Naive thymus-derived CD4-positive, alpha-beta T cell (primary cell): ENCODE measurements at regions not wholly inside any gene's neighbourhood (a gene's known extent, or its start where the extent isn't known, plus 50 kb on each side); places are given as distances from the start of the nearest gene placed in this dataset.

Experiments used
- ATAC-seq: fragments of 150-1000 bp; cut with Tn5 transposase; 2 replicates; pipeline ENCODE4 v1.10.0; 2021; ENCODE audit warnings: mild to moderate bottlenecking, moderate library complexity
- CTCF ChIA-PET: fragments of 350-600 bp; sonication (Branson Sonifier 250); formaldehyde crosslinking; loops from one replicate; lab custom pipeline; 2021; ENCODE audit warnings: antibody characterized with exemption; lab: Charles Lee
- POLR2A ChIA-PET: fragments of 350-600 bp; sonication (Branson Sonifier 250); formaldehyde crosslinking; loops from one replicate; lab custom pipeline; 2021; ENCODE audit warnings: antibody characterized with exemption, inconsistent platforms; lab: Charles Lee
- DNase-seq, 9 donors: peaks; one replicate each; pipeline versions ENCODE4 v3.0.0 to v3.0.0-alpha.2; 2020 to 2022; ENCODE audit warnings: mixed read lengths in 1 of 9
- H3K27ac ChIP-seq: one replicate; pipeline ENCODE4 v1.7.0; 2013; ENCODE audit warnings: mild to moderate bottlenecking, low read depth, low read length, moderate library complexity
- H3K27me3 ChIP-seq, 2 donors: one replicate each; pipeline ENCODE4 v1.7.0; 2013; ENCODE audit warnings: low read length in 2 of 2, mild to moderate bottlenecking in 2 of 2, moderate library complexity in 2 of 2; ENCODE audit not compliant: control insufficient read depth in 2 of 2, insufficient read depth in 2 of 2
- H3K36me3 ChIP-seq, 3 experiments: 1 replicate in 2 of 3; 2 replicates in 1 of 3; pipeline ENCODE4 v1.7.0; 2013; ENCODE audit warnings: low read length in 3 of 3, mild to moderate bottlenecking in 3 of 3, moderate library complexity in 1 of 3; ENCODE audit not compliant: insufficient read depth in 3 of 3, control insufficient read depth in 2 of 3
- H3K4me1 ChIP-seq, 2 donors: one replicate each; pipeline ENCODE4 v1.7.0; 2013; ENCODE audit warnings: low read length in 2 of 2, mild to moderate bottlenecking in 2 of 2, moderate library complexity in 1 of 2; ENCODE audit not compliant: control insufficient read depth in 2 of 2, insufficient read depth in 2 of 2
- H3K4me3 ChIP-seq: 2 replicates; pipeline ENCODE4 v1.7.0; 2013; ENCODE audit warnings: mild to moderate bottlenecking, low read length
- H3K9me3 ChIP-seq, 3 experiments: 1 replicate in 2 of 3; 2 replicates in 1 of 3; pipeline ENCODE4 v1.7.0; 2013; ENCODE audit warnings: low read length in 3 of 3; ENCODE audit not compliant: control insufficient read depth in 2 of 3
- H3K27ac Mint-ChIP-seq, 9 donors: one replicate each; pipeline ENCODE4 v1.8.0; 2020 to 2022; ENCODE audit warnings: mixed read lengths in 9 of 9, mild to moderate bottlenecking in 8 of 9, moderate library complexity in 5 of 9, inconsistent platforms in 2 of 9
- H3K27me3 Mint-ChIP-seq, 5 donors: one replicate each; pipeline ENCODE4 v1.8.0; 2021 to 2022; ENCODE audit warnings: mixed read lengths in 5 of 5, mild to moderate bottlenecking in 1 of 5
- H3K36me3 Mint-ChIP-seq, 5 donors: one replicate each; pipeline ENCODE4 v1.8.0; 2020 to 2022; ENCODE audit warnings: mixed read lengths in 5 of 5, mild to moderate bottlenecking in 3 of 5, inconsistent platforms in 1 of 5
- H3K4me1 Mint-ChIP-seq, 7 donors: one replicate each; pipeline ENCODE4 v1.8.0; 2020 to 2022; ENCODE audit warnings: mixed read lengths in 7 of 7, mild to moderate bottlenecking in 3 of 7, inconsistent platforms in 1 of 7
- H3K4me3 Mint-ChIP-seq, 10 donors: one replicate each; pipeline ENCODE4 v1.8.0; 2020 to 2022; ENCODE audit warnings: mild to moderate bottlenecking in 10 of 10, mixed read lengths in 10 of 10, moderate library complexity in 6 of 10, inconsistent platforms in 2 of 10
- H3K9me3 Mint-ChIP-seq, 11 donors: one replicate each; pipeline ENCODE4 v1.8.0; 2020 to 2022; ENCODE audit warnings: mixed read lengths in 11 of 11, mild to moderate bottlenecking in 4 of 11, inconsistent platforms in 1 of 11, moderate library complexity in 1 of 11
- intact Hi-C, 2 donors: fragments of 100-400 bp; cut with micrococcal nuclease; formaldehyde crosslinking; loops; one replicate each; pipeline ENCODE4 v1.15.1; 2023

DNA sequence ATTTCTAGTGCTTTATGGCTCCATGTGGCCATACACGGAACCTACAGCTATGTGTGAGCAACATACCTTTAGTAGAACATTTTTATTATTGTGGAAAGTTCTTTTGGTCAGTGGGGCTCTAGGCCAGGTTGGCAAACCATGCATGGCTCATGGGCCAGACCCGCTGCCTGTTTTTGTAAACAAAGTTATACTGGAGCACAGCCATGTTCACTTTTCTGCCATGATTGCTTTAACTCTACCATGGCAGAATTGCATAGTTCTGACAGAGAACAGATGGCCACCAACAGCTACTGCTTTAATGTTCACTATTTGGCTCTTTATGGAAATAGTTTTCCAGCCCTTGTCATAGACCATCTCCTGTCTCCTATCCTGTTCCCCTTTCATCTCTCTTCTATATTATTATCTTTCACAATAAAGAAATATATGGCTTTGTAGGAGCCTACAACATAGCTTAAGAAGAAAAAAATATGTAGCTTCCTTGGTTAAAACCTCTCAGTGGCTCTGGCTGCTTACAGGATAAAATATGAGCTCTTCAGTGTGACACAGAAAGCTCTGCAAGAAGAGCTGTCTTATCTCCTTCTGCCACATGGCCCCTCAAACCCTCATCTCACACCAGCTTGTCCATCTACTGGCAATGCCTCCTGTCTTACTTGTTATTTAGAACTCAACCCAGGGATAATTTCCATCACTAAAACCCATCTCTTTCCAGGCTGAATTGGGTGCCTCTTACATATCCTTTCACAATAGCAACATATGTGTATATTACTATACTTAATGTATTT is 54.6 kb upstream of the RWDD3 start:
- ATAC-seq, result no peak
- Histone ChIP-seq H3K36me3 (no peaks in the 10 kb centered on the region), H3K4me1 (no peaks in the 10 kb centered on the region), H3K27me3 (peaks cover 0 to 3% of the 10 kb centered on the region in 2 donors), H3K4me3 (no peak overlapping the region), H3K27ac (no peak overlapping the region), H3K9me3 (no peaks in the 10 kb centered on the region)
- Mint-ChIP-seq H3K4me3 (no peak overlapping the region), H3K27ac (no peak overlapping the region), H3K9me3 (peaks cover 0 to 4% (median 0%) of the 10 kb centered on the region in 11 donors), H3K27me3 (peaks cover 2 to 29% (median 19%) of the 10 kb centered on the region in 5 donors), H3K4me1 (no peaks in the 10 kb centered on the region), H3K36me3 (no peaks in the 10 kb centered on the region)
- ChIA-PET POLR2A (interaction anchor here (0.5 kb wide), 1 partner anchor 800 kb away, joined by 3 read pairs; no protein-coding TSS in a partner anchor), CTCF (no interaction called here)
- no peak for DNase-seq
- intact Hi-C loops, result no loop called here

DNA sequence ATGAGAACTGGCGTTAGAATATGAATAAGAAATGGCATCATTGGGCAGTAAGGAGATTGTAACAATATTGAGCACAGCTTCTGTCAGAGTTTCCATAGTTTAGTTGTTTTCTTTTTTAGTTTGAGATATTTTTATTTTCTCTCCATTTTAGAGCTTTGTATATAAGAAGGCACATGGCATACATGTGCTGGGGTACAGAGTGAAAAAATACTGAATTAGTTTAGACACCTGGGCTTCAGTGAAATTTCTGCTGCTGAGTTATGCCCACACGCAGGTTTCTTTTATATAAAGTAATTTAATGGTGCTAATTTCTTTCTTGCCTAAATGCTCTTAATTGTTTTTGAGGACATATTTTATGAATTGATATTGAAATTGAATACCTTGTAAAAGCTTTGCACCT is 53.6 kb upstream of the RWDD3 start:
- intact Hi-C loops, result no loop called here
- Mint-ChIP-seq H3K27ac (no peak overlapping the region), H3K36me3 (no peaks in the 10 kb centered on the region), H3K4me3 (no peak overlapping the region), H3K4me1 (no peaks in the 10 kb centered on the region), H3K9me3 (peaks cover 0 to 4% (median 0%) of the 10 kb centered on the region in 11 donors), H3K27me3 (peaks cover 2 to 24% (median 23%) of the 10 kb centered on the region in 5 donors)
- no peak overlapping the region for H3K4me3 ChIP-seq
- H3K27me3 ChIP-seq, result peaks cover 0 to 4% of the 10 kb centered on the region in 2 donors
- no peaks in the 10 kb centered on the region for H3K36me3 ChIP-seq
- H3K4me1 ChIP-seq, result no peaks in the 10 kb centered on the region
- ChIA-PET POLR2A (no interaction called here), CTCF (interaction anchor here (0.6 kb wide), 1 partner anchor 65 kb away, joined by 4 read pairs; no protein-coding TSS in a partner anchor)
- H3K27ac ChIP-seq, result no peak overlapping the region
- no peak for ATAC-seq
- no peak for DNase-seq
- no peaks in the 10 kb centered on the region for H3K9me3 ChIP-seq

DNA sequence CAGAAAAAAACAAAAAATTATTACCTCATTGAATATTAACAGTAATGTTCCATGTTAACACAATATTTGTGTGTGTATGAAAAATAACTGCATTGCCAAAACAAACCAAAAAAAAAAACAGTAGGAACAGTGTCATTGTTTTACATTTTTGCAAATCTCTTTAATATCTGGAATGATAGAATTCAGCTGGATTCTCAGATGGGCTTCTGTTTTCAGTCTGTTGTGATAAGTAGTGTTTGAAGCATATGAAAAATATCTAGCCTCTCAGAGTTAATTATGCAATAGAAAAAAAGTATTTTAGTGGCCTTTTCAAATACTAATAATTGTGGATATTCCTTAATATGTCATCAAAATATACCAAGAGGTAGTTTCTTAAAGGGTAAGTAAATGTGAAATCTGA is 52.9 kb upstream of the RWDD3 start:
- Histone ChIP-seq H3K9me3 (no peaks in the 10 kb centered on the region), H3K4me3 (no peak overlapping the region), H3K4me1 (no peaks in the 10 kb centered on the region), H3K36me3 (no peaks in the 10 kb centered on the region), H3K27ac (no peak overlapping the region), H3K27me3 (peaks cover 0 to 4% of the 10 kb centered on the region in 2 donors)
- H3K9me3 Mint-ChIP-seq, result peaks cover 0 to 4% (median 0%) of the 10 kb centered on the region in 11 donors
- ATAC-seq, result no peak
- H3K4me3 Mint-ChIP-seq, result no peak overlapping the region
- no peak overlapping the region for H3K27ac Mint-ChIP-seq
- intact Hi-C loops, result no loop called here
- H3K36me3 Mint-ChIP-seq, result no peaks in the 10 kb centered on the region
- ChIA-PET POLR2A (no interaction called here), CTCF (no interaction called here)
- DNase-seq, result no peak
- H3K27me3 Mint-ChIP-seq, result peaks cover 2 to 25% (median 21%) of the 10 kb centered on the region in 5 donors
- H3K4me1 Mint-ChIP-seq, result no peaks in the 10 kb centered on the region

GRCh38 chr1:95183952-95184351 is 50.1 kb upstream of the RWDD3 start:
- intact Hi-C loops, result no loop called here
- no peak overlapping the region for H3K27ac ChIP-seq

More at GRCh38 chr1:95183952-95184351, 50.1 kb upstream of the RWDD3 start:
- H3K27me3 ChIP-seq, result peaks cover 0 to 4% of the 10 kb centered on the region in 2 donors
- H3K36me3 ChIP-seq, result no peaks in the 10 kb centered on the region
- no peak for ATAC-seq
- POLR2A ChIA-PET, result no interaction called here
- no peaks in the 10 kb centered on the region for H3K9me3 ChIP-seq
- H3K36me3 Mint-ChIP-seq, result no peaks in the 10 kb centered on the region
- no peaks in the 10 kb centered on the region for H3K4me1 ChIP-seq
- H3K9me3 Mint-ChIP-seq, result peaks cover 0 to 4% (median 0%) of the 10 kb centered on the region in 11 donors
- no peak overlapping the region for H3K4me3 ChIP-seq
- no peak overlapping the region for H3K27ac Mint-ChIP-seq
- no peaks in the 10 kb centered on the region for H3K4me1 Mint-ChIP-seq
- DNase-seq, result no peak
- no peak overlapping the region for H3K4me3 Mint-ChIP-seq
- CTCF ChIA-PET, result no interaction called here
- H3K27me3 Mint-ChIP-seq, result peaks cover 2 to 27% (median 22%) of the 10 kb centered on the region in 5 donors
